ENCODE measurements at regions not wholly inside any gene's neighbourhood (a gene's known extent, or its start where the extent isn't known, plus 50 kb on each side); places are given as distances from the start of the nearest gene placed in this dataset.

DNA sequence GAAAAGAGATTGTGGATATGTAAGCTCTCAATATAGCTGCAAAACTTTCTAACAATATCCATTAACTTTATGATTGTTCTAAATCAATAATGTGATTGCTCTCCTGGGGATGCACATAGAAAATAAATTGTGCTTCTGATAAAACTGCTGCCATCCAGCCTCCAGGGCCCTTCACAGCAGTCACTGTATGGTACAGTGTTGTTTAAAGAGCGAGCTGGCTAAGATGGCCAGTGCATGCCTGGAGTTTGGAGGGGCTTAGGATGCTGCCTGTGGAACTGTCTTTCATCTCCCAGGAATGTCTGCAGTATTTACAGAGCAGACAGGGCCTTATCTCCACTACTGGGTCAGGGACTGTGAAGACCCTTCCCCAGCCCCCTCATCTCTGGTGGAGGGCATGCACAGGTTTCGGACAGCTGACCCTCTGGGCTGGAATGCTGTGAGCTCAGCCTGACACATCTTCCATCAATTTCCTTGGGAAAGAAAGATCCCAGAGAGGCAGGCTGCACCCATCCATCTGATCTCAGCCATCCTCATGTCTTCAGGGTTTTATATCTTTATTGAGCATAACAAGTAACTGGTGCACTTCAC lies 137.0 kb downstream of the PLPP3 start:
- 97 to 100% methylated on average over 1 to 2 of the region's 2 CpGs for WGBS, 2 donors
- no peaks in the 10 kb centered on the region for H3K27me3 ChIP-seq
- no peak overlapping the region for H3K27ac ChIP-seq
- peaks cover 15% of the 10 kb centered on the region for H3K4me1 ChIP-seq
- H3K4me3 ChIP-seq = no peak overlapping the region
- TF ChIP-seq POLR2A (IDR thresholded peaks at IDR 0.05) = no peak
- TF ChIP-seq, protein P1, sequence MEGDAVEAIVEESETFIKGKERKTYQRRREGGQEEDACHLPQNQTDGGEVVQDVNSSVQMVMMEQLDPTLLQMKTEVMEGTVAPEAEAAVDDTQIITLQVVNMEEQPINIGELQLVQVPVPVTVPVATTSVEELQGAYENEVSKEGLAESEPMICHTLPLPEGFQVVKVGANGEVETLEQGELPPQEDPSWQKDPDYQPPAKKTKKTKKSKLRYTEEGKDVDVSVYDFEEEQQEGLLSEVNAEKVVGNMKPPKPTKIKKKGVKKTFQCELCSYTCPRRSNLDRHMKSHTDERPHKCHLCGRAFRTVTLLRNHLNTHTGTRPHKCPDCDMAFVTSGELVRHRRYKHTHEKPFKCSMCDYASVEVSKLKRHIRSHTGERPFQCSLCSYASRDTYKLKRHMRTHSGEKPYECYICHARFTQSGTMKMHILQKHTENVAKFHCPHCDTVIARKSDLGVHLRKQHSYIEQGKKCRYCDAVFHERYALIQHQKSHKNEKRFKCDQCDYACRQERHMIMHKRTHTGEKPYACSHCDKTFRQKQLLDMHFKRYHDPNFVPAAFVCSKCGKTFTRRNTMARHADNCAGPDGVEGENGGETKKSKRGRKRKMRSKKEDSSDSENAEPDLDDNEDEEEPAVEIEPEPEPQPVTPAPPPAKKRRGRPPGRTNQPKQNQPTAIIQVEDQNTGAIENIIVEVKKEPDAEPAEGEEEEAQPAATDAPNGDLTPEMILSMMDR (IDR thresholded peaks at IDR 0.05) = no peak
- intact Hi-C loops (cut with DNase I; ENCODE audit: low total_unique reads) = no loop called here
- no peaks in the 10 kb centered on the region for H3K9me3 ChIP-seq
- H3K36me3 ChIP-seq (ENCODE audit: low read depth, missing control alignments) = no peaks in the 10 kb centered on the region
- no peak for DNase-seq

DNA sequence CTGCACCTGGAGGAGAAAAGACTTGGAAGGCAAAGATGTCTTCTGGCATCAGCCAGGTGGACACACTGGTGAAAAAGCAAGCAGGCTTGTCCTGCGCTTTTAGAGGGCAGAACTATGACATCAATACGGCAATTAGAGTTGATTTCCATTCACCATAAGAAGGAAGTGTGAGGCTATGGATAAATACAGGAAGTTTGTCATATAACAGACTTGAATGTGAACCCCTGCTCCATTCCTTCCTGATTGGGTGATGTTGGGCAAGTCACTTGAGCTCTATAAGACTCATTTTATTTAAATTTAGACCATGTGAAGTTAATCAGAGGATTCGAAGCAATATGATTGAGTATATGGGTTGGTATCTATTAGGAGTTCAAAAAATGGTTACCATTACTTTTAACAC lies 137.8 kb downstream of the PLPP3 start:
- DNase-seq = no peak
- Histone ChIP-seq H3K4me1 (peaks cover 14% of the 10 kb centered on the region), H3K27me3 (no peaks in the 10 kb centered on the region), H3K4me3 (no peak overlapping the region), H3K9me3 (no peaks in the 10 kb centered on the region), H3K36me3 (ENCODE audit: low read depth, missing control alignments) (no peaks in the 10 kb centered on the region), H3K27ac (no peak overlapping the region)
- intact Hi-C loops (cut with DNase I; ENCODE audit: low total_unique reads) = no loop called here
- 93 to 96% methylated on average over 3 of the region's 3 CpGs for WGBS, 2 donors
- no peak for TF ChIP-seq POLR2A (IDR thresholded peaks at IDR 0.05)
- TF ChIP-seq, protein P1 (IDR thresholded peaks at IDR 0.05) = no peak

DNA sequence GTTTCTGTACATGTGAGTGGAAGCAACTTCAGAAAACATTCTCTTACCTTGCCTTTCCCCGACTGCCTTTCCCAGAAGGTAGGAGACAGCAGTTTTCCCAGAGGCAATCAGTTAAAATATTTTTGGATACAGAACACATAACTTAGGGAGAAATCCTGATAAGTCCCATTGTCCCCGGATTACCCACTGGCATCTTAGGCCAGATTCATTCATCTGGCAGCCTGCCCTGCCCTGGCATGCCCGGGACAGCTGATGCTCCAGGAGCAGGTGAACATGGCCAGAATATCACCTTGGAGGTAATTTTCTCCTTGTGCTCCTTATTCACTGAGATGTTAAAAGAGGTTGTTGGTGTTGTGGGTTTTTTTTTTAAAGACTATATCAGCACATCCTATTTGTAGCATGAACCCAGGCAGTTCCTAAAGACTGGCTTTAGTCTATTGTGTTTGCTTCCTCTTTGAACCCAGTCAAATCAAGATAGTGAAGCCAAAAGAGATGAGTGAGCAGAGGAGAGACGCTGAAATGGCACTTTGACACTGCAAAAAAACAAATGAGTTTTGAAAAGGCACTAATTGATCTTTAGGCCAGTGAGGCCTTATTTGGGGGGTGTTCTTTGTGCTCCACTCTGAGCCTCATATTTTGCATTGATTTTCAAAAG lies 139.6 kb downstream of the PLPP3 start:
- intact Hi-C loops (cut with DNase I; ENCODE audit: low total_unique reads) = no loop called here
- Histone ChIP-seq H3K4me3 (no peak overlapping the region), H3K27me3 (no peaks in the 10 kb centered on the region), H3K4me1 (peaks cover 10% of the 10 kb centered on the region), H3K36me3 (ENCODE audit: low read depth, missing control alignments) (no peaks in the 10 kb centered on the region), H3K9me3 (no peaks in the 10 kb centered on the region), H3K27ac (no peak overlapping the region)
- DNase-seq = no peak
- TF ChIP-seq, protein P1 (IDR thresholded peaks at IDR 0.05) = no peak
- TF ChIP-seq POLR2A (IDR thresholded peaks at IDR 0.05) = no peak
- WGBS, 2 donors = 28 to 38% methylated on average over 3 to 4 of the region's 4 CpGs

DNA sequence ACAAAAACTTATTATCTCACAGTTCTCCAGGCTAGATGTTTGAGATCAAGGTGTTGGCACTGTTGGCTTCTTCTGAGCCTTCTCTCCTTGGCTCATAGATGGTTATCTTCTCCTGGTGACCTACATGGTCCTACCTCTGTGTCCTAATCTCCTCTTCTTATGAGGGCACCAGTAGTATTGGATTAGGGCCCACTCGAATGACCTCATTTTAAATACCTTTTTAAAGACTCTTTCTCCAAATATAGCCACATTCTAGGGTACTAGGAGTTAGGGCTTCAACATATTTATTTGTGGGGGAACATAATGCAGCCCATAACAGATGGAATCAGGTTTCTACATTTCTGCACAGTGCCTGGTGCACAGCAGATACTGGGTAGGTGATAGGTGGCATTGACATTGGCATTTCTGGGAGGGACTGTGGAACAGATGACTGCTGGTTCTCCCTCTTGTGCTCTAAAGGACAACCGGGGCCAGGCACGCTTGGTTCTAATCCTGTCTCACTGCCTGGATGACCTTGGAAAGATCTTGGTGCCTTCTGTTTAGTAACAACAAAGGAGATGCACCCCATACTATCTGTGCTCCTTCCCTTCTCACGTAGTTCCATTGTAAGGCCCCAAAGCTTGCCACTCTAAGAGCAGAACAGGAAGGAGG lies 140.3 kb downstream of the PLPP3 start:
- no peak overlapping the region for H3K27ac ChIP-seq
- H3K4me3 ChIP-seq = no peak overlapping the region
- WGBS, 2 donors = 65 to 82% methylated on average over 4 of the region's 4 CpGs
- peaks cover 10% of the 10 kb centered on the region for H3K4me1 ChIP-seq
- DNase-seq = no peak
- intact Hi-C loops (cut with DNase I; ENCODE audit: low total_unique reads) = no loop called here
- TF ChIP-seq POLR2A (IDR thresholded peaks at IDR 0.05) = no peak
- TF ChIP-seq, protein P1 (IDR thresholded peaks at IDR 0.05) = no peak
- no peaks in the 10 kb centered on the region for H3K36me3 ChIP-seq (ENCODE audit: low read depth, missing control alignments)
- no peaks in the 10 kb centered on the region for H3K9me3 ChIP-seq
- H3K27me3 ChIP-seq = no peaks in the 10 kb centered on the region

All from testis (tissue), 2 donors.